Left lung (tissue), 4 donors: ENCODE measurements at regions not wholly inside any gene's neighbourhood (a gene's known extent, or its start where the extent isn't known, plus 50 kb on each side); places are given as distances from the start of the nearest gene placed in this dataset.
"Not testable (repeated sequence)": the region's sequence is repeated elsewhere in the genome, so short reads cannot be mapped to it uniquely, and the experiment has no call there.

Experiments
- ATAC-seq: fragments of 200-7000 bp; cut with Tn5 transposase; one replicate; pipeline ENCODE4 v1.9.1; 2020; ENCODE audit warnings: moderate library complexity
- DNase-seq, 4 donors: peaks; one replicate each; pipeline ENCODE4 v3.0.0-alpha.2; 2013 to 2020
- H3K27ac ChIP-seq, 2 donors: fragments of 200-600 bp; sonication (generic) in 1 of 2; one replicate each; pipeline versions ENCODE4 v1.5.0 to v1.8.0; 2020 to 2021
- H3K27me3 ChIP-seq, 2 donors: fragments of 200-600 bp; sonication (generic) in 1 of 2; one replicate each; pipeline versions ENCODE4 v1.5.0 to v1.8.0; 2020 to 2021
- H3K36me3 ChIP-seq, 2 donors: fragments of 200-600 bp; sonication (generic) in 1 of 2; one replicate each; pipeline versions ENCODE4 v1.5.0 to v1.8.0; 2020 to 2021
- H3K4me1 ChIP-seq, 2 donors: fragments of 200-600 bp; one replicate each; pipeline ENCODE4 v1.8.0; 2021
- H3K4me3 ChIP-seq, 2 donors: fragments of 200-600 bp; sonication (generic) in 1 of 2; one replicate each; pipeline versions ENCODE4 v1.5.0 to v1.8.0; 2020 to 2021; ENCODE audit warnings: mild to moderate bottlenecking in 1 of 2
- H3K9me3 ChIP-seq, 2 donors: fragments of 200-600 bp; sonication (generic) in 1 of 2; one replicate each; pipeline versions ENCODE4 v1.5.0 to v1.8.0; 2020 to 2021
- intact Hi-C, 2 donors: fragments of 100-400 bp; cut with DNase I; formaldehyde crosslinking; loops; one replicate each; pipeline versions ENCODE4 v1.11.2 to v1.14.2; 2022
- TF ChIP-seq, protein P1 (sequence below), 2 donors: fragments of 200-600 bp; sonication (generic) in 1 of 2; IDR thresholded peaks; one replicate each; pipeline versions ENCODE4 v1.5.0 to v1.8.0; 2021; ENCODE audit warnings: antibody characterized with exemption in 2 of 2
- donor health status: DM: no; HTN: yes; CAD: no.
- donor health status: DM: no; HTN: no; CAD: no.

DNA sequence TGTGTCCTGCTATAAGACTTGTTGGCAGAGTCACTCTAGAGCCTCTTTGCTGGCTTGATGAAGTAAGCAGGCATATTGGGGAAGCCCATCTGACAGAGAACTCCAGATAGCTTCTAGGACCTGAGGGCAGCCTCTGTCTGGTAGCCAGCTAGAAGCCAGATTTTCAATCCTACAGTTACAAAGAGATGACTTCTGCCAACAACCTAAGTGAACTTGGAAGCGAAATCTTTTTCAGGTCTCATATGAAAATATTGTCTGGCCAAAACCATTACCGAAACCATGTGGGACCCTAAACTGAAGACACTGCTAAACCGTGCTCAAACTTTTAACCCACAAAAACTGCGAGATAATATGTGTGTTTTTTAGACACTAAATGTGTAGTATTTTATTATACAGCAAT is 140.9 kb downstream of the MRPS30 start:
- ATAC-seq (no peak), DNase-seq (no peak)
- Histone ChIP-seq H3K36me3 (no peaks in the 10 kb centered on the region), H3K9me3 (no peaks in the 10 kb centered on the region), H3K4me3 (no peak overlapping the region), H3K4me1 (no peaks in the 10 kb centered on the region), H3K27me3 (no peaks in the 10 kb centered on the region), H3K27ac (no peak overlapping the region)
- TF ChIP-seq, protein P1, sequence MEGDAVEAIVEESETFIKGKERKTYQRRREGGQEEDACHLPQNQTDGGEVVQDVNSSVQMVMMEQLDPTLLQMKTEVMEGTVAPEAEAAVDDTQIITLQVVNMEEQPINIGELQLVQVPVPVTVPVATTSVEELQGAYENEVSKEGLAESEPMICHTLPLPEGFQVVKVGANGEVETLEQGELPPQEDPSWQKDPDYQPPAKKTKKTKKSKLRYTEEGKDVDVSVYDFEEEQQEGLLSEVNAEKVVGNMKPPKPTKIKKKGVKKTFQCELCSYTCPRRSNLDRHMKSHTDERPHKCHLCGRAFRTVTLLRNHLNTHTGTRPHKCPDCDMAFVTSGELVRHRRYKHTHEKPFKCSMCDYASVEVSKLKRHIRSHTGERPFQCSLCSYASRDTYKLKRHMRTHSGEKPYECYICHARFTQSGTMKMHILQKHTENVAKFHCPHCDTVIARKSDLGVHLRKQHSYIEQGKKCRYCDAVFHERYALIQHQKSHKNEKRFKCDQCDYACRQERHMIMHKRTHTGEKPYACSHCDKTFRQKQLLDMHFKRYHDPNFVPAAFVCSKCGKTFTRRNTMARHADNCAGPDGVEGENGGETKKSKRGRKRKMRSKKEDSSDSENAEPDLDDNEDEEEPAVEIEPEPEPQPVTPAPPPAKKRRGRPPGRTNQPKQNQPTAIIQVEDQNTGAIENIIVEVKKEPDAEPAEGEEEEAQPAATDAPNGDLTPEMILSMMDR (IDR thresholded peaks at IDR 0.05), result no peak
- intact Hi-C loops, result no loop called here

DNA sequence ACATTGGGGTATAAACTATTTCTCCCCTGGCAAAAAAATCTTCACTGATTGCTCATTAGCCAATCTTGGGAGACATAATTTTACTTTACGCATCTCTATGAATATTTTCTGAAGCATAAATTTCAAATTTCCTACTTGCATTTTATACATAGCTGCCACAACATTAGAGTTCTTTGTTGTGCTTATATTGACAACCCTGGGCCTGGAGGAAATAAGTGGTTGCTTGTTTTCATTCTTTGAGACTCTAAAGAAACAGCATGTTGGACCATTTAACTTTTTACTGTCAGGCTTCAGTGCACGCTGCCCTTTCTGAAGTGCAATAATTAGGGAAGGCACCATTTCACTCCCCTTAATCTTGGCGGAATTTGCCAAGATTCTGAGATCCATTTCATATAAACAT is 142.6 kb downstream of the MRPS30 start:
- Histone ChIP-seq H3K9me3 (no peaks in the 10 kb centered on the region), H3K27ac (no peak overlapping the region), H3K4me1 (no peaks in the 10 kb centered on the region), H3K4me3 (no peak overlapping the region), H3K36me3 (no peaks in the 10 kb centered on the region), H3K27me3 (no peaks in the 10 kb centered on the region)
- TF ChIP-seq, protein P1 (IDR thresholded peaks at IDR 0.05), result no peak
- DNase-seq, result no peak
- no peak for ATAC-seq
- intact Hi-C loops, result no loop called here

DNA sequence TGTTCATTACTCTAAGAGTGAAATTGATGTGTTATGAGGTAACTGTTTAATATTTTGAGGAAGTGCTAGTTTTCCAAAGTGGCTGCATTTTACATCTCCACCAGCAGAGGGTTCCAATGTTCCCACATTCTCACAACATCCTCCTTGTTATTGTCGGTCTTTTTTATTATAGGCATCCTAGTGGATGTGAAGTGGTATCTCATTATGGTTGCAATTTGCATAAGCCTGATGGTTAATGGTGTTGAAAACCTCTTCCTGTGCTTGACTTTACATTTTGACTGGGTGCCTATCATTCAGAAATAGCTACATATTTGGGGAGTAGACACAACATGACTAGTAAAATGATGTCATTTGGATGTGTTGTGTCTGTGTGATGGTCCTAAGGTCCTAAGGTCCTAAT is 143.6 kb downstream of the MRPS30 start:
- intact Hi-C loops, result no loop called here
- Histone ChIP-seq H3K36me3 (no peaks in the 10 kb centered on the region), H3K4me1 (no peaks in the 10 kb centered on the region), H3K27ac (no peak overlapping the region), H3K9me3 (no peaks in the 10 kb centered on the region), H3K27me3 (no peaks in the 10 kb centered on the region), H3K4me3 (no peak overlapping the region)
- DNase-seq (peak in 1 of 4 donors; percentile 2), ATAC-seq (peak; percentile 48)
- TF ChIP-seq, protein P1 (IDR thresholded peaks at IDR 0.05), result peak; percentile 42 to 59

DNA sequence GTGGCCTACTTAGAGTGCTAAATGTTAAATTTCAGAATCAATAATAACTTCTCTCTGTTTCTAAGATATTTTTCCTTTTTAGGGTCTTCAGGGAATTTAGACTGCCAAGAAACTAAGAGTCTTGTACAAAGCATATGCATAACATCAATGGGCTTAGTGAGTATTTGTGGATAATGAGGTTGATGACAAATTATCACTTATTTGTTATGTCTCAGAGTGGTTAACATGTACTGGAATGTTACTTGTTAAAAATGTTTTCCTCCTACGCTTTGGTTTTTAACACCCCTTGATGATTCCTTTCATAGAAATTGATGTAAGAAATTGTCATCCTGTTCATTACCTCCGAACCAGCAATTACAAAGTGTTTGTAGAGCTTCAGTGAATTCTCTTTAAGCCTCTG is 144.3 kb downstream of the MRPS30 start:
- Histone ChIP-seq H3K9me3 (no peaks in the 10 kb centered on the region), H3K27me3 (no peaks in the 10 kb centered on the region), H3K27ac (no peak overlapping the region), H3K4me1 (no peaks in the 10 kb centered on the region), H3K4me3 (no peak overlapping the region), H3K36me3 (no peaks in the 10 kb centered on the region)
- DNase-seq (no peak), ATAC-seq (no peak)
- intact Hi-C loops, result no loop called here
- TF ChIP-seq, protein P1 (IDR thresholded peaks at IDR 0.05), result no peak

DNA sequence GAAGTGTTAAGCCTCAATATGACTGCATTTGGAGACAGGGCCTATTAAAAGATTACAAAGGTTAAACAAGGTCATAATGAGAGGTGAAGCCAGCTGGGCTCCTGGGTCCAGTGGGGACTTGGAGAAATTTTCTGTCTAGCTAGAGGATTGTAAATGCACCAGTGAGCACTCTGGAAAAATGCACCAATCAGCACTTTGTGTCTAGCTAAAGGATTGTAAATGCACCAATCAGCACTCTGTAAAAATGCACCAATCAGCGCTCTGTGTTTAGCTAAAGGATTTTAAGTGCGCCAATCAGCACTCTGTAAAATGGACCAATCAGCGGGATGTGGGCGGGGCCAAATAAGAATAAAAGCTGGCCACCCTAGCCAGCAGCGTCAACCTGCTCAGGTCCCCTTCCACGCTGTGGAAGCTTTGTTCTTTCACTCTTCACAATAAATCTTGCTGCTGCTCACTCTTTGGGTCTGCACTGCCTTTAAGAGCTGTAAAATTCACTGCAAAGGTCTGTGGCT is 150.3 kb downstream of the MRPS30 start:
- H3K36me3 ChIP-seq, H3K4me1 ChIP-seq, H3K4me3 ChIP-seq, intact Hi-C loops, H3K27me3 ChIP-seq, H3K9me3 ChIP-seq, DNase-seq, ATAC-seq, H3K27ac ChIP-seq: not testable (repeated sequence)

DNA sequence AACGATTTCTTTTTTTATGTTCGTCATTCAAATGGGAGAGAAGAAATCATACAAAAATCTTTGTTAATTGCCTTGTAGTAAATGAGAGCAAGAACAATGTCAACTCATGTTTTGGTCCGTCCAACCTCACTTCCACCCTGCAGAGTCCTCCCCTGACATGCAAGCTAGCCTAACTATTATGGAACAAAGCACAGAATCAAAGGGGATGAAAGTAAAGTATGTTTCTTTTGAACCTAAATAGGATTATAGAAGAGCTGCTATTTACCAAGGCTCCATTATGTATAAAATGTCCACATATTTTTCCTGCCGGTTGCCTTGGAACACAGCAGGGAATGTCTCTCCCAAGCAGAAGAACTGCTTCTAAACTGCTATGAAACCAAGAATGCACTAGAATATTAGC is 161.1 kb downstream of the MRPS30 start:
- Histone ChIP-seq H3K27me3 (no peaks in the 10 kb centered on the region), H3K4me1 (no peaks in the 10 kb centered on the region), H3K9me3 (peaks cover 0 to 11% of the 10 kb centered on the region in 2 donors), H3K27ac (no peak overlapping the region), H3K36me3 (no peaks in the 10 kb centered on the region), H3K4me3 (no peak overlapping the region)
- no peak for DNase-seq
- TF ChIP-seq, protein P1 (IDR thresholded peaks at IDR 0.05), result no peak
- ATAC-seq, result no peak
- intact Hi-C loops, result no loop called here

DNA sequence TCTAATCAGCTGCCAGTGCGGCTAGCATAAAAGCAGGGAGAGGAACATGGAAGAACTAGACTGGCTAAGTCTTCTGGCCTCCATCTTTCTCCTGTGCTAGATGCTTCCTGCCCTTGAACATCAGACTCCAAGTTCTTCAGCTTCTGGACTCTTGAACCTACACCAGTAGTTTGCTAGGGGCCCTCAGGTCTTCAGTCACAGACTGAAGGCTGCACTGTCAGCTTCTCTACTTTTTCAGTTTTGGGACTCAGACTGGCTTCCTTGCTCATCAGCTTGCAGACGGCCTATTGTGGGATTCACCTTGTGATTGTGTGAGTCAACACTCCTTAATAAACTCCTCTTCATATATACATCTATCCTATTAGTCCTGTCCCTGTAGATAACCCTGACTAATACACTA is 162.2 kb downstream of the MRPS30 start:
- H3K27ac ChIP-seq, result not testable (repeated sequence)

More for the DNA sequence above, 162.2 kb downstream of the MRPS30 start:
- intact Hi-C loops, H3K4me1 ChIP-seq, DNase-seq, H3K27me3 ChIP-seq, H3K36me3 ChIP-seq, H3K4me3 ChIP-seq, ATAC-seq: not testable (repeated sequence)
- peaks cover 0 to 22% of the 10 kb centered on the region in 2 donors for H3K9me3 ChIP-seq
